NOMO-1 treated with dmso at 0.1 percent for 144 hours (cell line): ENCODE measurements at regions not wholly inside any gene's neighbourhood (a gene's known extent, or its start where the extent isn't known, plus 50 kb on each side); places are given as distances from the start of the nearest gene placed in this dataset.

Experiments
- DNase-seq: peaks from one replicate; lab custom pipeline; 2025; ENCODE audit not compliant: unreplicated experiment; lab: John Stamatoyannopoulos, UW

- DNase-seq = no peak
Observed at GRCh38 chr1:94646786-94647555, 105.4 kb upstream of the F3 start.

GRCh38 chr1:94646141-94646643, 104.6 kb upstream of the F3 start:
- DNase-seq = no peak

- DNase-seq = no peak
Observed at GRCh38 chr1:94644352-94644751, 102.8 kb upstream of the F3 start.

GRCh38 chr1:94643819-94644218, 102.3 kb upstream of the F3 start:
- DNase-seq = no peak

GRCh38 chr1:94642617-94643321, 101.2 kb upstream of the F3 start:
- DNase-seq = no peak

GRCh38 chr1:94641990-94642389, 100.4 kb upstream of the F3 start:
- no peak for DNase-seq

- no peak for DNase-seq
Observed at GRCh38 chr1:94640125-94640524, 98.6 kb upstream of the F3 start.

- no peak for DNase-seq
Observed at GRCh38 chr1:94637121-94637520, 95.6 kb upstream of the F3 start.

GRCh38 chr1:94636624-94637023, 95.1 kb upstream of the F3 start:
- no peak for DNase-seq

GRCh38 chr1:94636100-94636499, 94.5 kb upstream of the F3 start:
- DNase-seq = no peak

GRCh38 chr1:94634977-94635416, 93.4 kb upstream of the F3 start:
- DNase-seq = no peak

- DNase-seq = no peak
Observed at GRCh38 chr1:94633051-94633450, 91.5 kb upstream of the F3 start.

GRCh38 chr1:94629259-94630181, 88.0 kb upstream of the F3 start:
- DNase-seq = no peak

GRCh38 chr1:94628499-94628843, 86.9 kb upstream of the F3 start:
- no peak for DNase-seq

GRCh38 chr1:94627771-94628498, 86.4 kb upstream of the F3 start:
- no peak for DNase-seq

- DNase-seq = no peak
Observed at GRCh38 chr1:94624203-94624602, 82.6 kb upstream of the F3 start.

- no peak for DNase-seq
Observed at GRCh38 chr1:94623560-94624148, 82.1 kb upstream of the F3 start.

GRCh38 chr1:94622757-94623156, 81.2 kb upstream of the F3 start:
- DNase-seq = no peak

GRCh38 chr1:94621802-94622201, 80.2 kb upstream of the F3 start:
- DNase-seq = no peak

- DNase-seq = no peak
Observed at GRCh38 chr1:94621395-94621794, 79.8 kb upstream of the F3 start.
